Astrocyte of the cerebellum (primary cell): ENCODE measurements at regions not wholly inside any gene's neighbourhood (a gene's known extent, or its start where the extent isn't known, plus 50 kb on each side); places are given as distances from the start of the nearest gene placed in this dataset.
A peak's percentile ranks its signal among the peaks of the same experiment; 100 is the strongest.

Source experiments
- DNase-seq: peaks from one replicate; pipeline ENCODE4 v3.0.0-alpha.2; 2011; ENCODE audit warnings: low read depth
- H3K4me3 ChIP-seq: 2 replicates; pipeline ENCODE4 v1.5.1; 2011; ENCODE audit warnings: mild to moderate bottlenecking, low read depth, low read length, moderate library complexity
- in situ Hi-C: cut with HindIII; loops from 2 replicates; pipeline ENCODE4 v1.10.0; 2017; ENCODE audit warnings: low sequenced_read_pairs
- TF ChIP-seq, protein P1 (sequence below): IDR thresholded peaks from 2 replicates; pipeline ENCODE4 v1.5.1; 2012; ENCODE audit warnings: low read length, low read depth, moderate library complexity, mild to moderate bottlenecking; ENCODE audit errors: missing control alignments

DNA sequence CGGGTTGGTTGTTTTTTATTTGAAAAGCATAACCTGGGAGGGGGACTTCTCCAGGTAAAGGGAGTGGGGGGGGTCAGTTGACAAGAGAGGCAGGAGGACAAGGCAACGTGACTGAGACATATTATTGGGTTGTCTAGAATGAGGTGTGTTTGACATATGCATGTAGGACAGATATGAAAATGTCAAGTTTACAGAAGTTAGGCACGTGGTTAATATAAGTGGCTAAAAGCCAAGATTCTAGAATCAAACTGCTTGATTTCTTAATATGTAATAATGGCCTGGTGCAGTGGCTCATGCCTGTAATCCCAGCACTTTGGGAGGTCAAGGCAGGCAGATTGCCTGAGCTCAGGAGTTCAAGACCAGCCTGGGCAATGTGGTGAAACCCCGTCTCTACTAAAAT, 212.8 kb downstream of the SQOR start:
- no peak for DNase-seq
- in situ Hi-C loops, result no loop called here
- H3K4me3 ChIP-seq, result no peak overlapping the region
- TF ChIP-seq, protein P1, sequence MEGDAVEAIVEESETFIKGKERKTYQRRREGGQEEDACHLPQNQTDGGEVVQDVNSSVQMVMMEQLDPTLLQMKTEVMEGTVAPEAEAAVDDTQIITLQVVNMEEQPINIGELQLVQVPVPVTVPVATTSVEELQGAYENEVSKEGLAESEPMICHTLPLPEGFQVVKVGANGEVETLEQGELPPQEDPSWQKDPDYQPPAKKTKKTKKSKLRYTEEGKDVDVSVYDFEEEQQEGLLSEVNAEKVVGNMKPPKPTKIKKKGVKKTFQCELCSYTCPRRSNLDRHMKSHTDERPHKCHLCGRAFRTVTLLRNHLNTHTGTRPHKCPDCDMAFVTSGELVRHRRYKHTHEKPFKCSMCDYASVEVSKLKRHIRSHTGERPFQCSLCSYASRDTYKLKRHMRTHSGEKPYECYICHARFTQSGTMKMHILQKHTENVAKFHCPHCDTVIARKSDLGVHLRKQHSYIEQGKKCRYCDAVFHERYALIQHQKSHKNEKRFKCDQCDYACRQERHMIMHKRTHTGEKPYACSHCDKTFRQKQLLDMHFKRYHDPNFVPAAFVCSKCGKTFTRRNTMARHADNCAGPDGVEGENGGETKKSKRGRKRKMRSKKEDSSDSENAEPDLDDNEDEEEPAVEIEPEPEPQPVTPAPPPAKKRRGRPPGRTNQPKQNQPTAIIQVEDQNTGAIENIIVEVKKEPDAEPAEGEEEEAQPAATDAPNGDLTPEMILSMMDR, result no peak

DNA sequence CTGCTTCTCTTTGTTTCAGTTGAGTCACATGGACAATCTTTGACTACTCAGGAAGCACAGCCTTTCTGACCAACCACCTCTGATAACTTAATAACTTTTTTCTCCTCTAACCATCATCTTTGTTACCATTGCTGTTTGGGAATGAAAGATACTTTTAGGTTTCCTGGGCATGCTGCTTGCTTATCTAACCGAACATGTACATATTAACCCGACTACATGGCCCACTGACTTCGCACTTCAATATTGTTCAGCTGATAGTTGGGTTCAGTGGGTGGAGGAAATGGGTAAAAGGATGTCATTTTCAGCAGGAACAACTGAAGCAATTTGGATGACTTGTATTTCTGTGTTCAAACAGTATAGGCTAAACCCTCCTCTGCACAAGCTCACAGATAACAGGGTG, 214.3 kb downstream of the SQOR start:
- in situ Hi-C loops, result no loop called here
- TF ChIP-seq, protein P1, result no peak

DNA sequence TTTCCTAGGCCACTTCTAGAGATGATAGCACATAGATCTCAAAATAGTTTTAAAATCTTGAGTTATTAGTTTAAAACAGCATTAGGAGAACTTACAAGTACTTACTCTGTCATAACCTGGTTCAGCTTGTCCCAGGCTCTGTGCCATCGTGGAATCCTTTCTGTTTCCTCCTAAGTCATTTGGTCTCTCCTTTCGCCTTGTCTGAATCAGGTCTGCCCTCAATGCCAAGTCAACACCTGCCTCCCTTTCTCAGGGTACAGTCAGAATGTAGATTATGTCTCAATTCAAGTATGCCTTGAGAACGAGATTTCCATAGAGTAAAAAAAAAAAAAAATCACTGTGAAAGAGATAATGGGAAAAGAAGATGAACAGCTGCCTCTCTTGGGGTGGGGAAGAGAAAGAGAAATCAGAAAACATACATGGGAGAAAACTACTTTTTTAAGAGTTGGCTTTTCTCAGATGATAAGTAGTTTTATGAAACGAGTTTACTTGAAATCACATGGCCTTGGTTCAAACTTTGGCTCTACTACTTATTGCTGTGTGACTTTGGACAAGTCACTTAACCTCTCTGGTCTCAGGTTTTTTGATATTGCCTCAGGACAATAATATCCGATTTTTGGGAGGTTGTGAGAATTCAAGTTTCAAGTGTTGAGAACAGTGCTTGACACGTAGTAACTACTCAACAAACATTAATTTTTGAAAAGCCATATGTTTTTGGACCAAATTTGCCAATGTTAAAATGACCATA, 219.8 kb downstream of the SQOR start:
- in situ Hi-C loops, result no loop called here
- DNase-seq, result no peak
- no peak overlapping the region for H3K4me3 ChIP-seq
- TF ChIP-seq, protein P1, result no peak

More for the DNA sequence above, 214.3 kb downstream of the SQOR start:
- H3K4me3 ChIP-seq, result no peak overlapping the region
- no peak for DNase-seq

DNA sequence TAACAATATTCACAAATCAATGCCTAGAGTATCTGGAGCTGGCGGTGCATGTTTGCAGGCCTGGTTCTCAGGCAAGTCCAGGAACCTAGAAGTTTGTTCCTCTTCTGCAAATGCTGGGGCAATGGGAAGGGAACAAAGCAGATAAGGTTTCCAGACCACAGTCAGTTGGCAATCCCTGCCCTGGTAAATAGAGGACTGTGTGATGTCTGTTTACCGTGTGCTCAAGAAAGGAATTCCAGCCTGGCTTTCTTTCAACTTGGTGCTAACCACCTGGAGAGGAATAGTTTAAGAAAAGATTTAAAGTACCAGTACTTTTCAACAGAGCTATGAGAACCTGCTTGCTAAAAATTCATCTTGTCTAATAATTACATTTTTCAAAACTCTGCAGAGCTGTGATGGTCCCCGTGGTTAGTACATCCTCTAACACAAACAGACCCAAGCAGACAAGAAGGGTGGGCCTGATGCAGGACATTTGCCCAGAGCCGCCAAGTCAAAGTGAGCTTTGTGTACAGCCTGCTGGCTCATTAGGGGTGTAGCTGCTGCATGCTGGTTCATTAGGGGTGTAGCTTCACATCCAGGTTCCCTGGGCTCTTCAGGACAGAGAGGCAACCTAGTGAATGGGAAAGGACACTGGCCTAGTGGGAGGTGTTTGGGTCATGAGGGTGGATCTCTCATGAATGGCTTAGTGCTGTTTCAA, 220.5 kb downstream of the SQOR start:
- H3K4me3 ChIP-seq, result no peak overlapping the region
- in situ Hi-C loops, result no loop called here
- DNase-seq, result peak; percentile 12
- TF ChIP-seq, protein P1, result no peak

DNA sequence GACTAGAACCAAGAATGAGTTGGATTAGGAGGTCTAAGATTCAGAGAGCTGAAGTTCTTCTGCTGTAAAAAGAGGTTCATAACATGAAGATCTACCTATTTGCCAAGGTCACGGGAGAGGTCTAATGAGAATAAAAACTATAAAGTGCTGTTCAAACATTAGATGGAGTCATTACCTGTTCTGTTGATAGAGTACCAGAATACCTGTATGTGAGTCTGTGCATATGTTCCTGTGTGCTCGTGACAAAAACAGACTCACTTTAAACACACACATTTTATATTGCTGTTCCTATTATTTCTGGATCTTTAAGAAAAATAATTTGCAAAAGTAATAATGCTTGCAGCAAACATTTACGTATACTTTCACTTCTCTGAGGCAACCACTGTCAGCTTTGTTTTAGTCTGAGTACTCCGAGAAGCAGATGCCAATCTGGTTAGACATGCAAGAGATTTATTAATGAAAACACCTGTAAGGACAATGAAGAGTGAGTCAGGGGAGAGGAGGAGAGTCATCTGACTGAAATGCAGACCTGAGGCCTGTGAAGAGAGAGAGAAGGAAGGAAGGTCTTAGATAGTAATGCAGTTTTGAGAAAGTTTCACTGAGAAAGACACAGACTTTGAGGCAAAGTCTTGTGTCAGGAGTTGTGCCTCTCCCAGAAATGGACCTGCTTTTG, 221.2 kb downstream of the SQOR start:
- H3K4me3 ChIP-seq, result no peak overlapping the region
- in situ Hi-C loops, result no loop called here
- TF ChIP-seq, protein P1, result no peak
- DNase-seq, result no peak

DNA sequence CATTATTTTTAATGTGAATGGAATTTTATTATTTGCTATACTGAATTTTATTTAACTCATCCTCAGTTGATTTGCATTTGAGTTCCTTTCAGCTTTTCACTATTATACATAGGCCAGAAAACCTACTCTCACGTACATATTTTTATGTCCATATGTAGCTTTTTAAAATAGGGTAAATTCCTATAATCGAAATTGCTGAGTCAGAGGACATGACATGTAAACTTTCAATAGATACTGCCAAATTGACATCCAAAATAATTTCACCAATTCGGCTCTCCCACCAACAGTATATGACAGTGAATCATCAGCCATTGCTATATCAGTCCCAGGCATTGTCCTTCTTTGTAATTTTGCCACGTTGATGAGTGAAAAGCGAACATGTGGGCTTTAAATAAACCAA, 222.5 kb downstream of the SQOR start:
- H3K4me3 ChIP-seq, result no peak overlapping the region
- TF ChIP-seq, protein P1, result no peak
- no peak for DNase-seq
- in situ Hi-C loops, result no loop called here
